LNCaP clone FGC (cell line): ENCODE measurements at regions not wholly inside any gene's neighbourhood (a gene's known extent, or its start where the extent isn't known, plus 50 kb on each side); places are given as distances from the start of the nearest gene placed in this dataset.

Experiments used
- DNase-seq: peaks from one replicate; pipeline ENCODE4 v3.0.0-alpha.2; 2011; ENCODE audit warnings: low read depth
- H3K4me3 ChIP-seq: 2 replicates; pipeline ENCODE4 v1.5.1; 2011; ENCODE audit warnings: mild to moderate bottlenecking, low read depth, low read length, control low read depth
- TF ChIP-seq, protein P1 (sequence below): IDR thresholded peaks from 2 replicates; pipeline ENCODE4 v1.5.1; 2012; ENCODE audit warnings: mild to moderate bottlenecking; ENCODE audit not compliant: control insufficient read depth, insufficient read depth; ENCODE audit errors: extremely low read depth

- H3K4me3 ChIP-seq: no peak overlapping the region
- no peak for DNase-seq
- TF ChIP-seq, protein P1, sequence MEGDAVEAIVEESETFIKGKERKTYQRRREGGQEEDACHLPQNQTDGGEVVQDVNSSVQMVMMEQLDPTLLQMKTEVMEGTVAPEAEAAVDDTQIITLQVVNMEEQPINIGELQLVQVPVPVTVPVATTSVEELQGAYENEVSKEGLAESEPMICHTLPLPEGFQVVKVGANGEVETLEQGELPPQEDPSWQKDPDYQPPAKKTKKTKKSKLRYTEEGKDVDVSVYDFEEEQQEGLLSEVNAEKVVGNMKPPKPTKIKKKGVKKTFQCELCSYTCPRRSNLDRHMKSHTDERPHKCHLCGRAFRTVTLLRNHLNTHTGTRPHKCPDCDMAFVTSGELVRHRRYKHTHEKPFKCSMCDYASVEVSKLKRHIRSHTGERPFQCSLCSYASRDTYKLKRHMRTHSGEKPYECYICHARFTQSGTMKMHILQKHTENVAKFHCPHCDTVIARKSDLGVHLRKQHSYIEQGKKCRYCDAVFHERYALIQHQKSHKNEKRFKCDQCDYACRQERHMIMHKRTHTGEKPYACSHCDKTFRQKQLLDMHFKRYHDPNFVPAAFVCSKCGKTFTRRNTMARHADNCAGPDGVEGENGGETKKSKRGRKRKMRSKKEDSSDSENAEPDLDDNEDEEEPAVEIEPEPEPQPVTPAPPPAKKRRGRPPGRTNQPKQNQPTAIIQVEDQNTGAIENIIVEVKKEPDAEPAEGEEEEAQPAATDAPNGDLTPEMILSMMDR: no peak
Observed at GRCh38 chr6:121993362-121993761, 406.1 kb upstream of the HSF2 start.

- no peak for DNase-seq
- TF ChIP-seq, protein P1: no peak
- H3K4me3 ChIP-seq: no peak overlapping the region
Observed at GRCh38 chr6:121994919-121995318, 404.5 kb upstream of the HSF2 start.

- DNase-seq: no peak
- TF ChIP-seq, protein P1: no peak
Observed at GRCh38 chr6:121998631-121999030, 400.8 kb upstream of the HSF2 start.

GRCh38 chr6:121999456-122000065 is 399.9 kb upstream of the HSF2 start:
- no peak overlapping the region for H3K4me3 ChIP-seq
- no peak for DNase-seq
- TF ChIP-seq, protein P1: no peak

More at GRCh38 chr6:121998631-121999030, 400.8 kb upstream of the HSF2 start:
- H3K4me3 ChIP-seq: no peak overlapping the region

DNA sequence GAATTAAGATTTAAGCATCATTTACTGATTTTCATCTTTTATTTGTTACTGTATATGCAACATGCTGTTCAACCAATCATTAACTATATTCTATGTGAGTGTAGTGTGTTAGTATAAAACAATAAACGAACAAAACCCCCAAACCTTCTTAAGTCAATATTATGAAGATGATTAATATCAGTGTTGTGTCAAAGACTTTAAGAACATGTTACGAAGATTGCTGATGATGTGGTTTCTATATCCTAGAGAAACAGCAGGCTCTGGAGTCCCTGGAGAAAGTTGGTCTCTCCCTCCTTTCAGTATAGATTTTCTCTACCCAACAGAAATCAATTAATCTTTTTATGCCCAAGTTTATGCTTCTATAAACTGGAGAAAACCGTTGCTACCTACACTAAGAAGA is 393.8 kb upstream of the HSF2 start:
- no peak overlapping the region for H3K4me3 ChIP-seq
- TF ChIP-seq, protein P1: no peak
- DNase-seq: no peak

DNA sequence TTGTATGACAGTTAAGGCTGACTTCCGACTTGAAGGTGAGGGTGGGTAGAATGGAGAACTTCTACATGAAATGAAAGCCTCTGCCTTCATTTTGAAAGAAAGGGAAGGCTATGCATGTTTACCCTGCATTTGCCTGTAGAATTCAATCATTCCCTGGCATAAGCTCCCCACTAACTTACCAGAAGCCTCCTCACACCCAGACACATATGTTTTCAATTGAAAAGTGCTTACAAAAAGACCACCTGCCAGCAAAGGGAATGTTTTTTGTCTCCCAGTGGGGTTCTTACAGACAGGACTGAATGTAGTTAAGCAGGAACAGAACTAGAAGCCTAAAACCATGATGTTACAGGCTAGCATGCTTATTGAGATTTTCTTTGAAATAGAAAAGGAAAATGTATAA is 392.1 kb upstream of the HSF2 start:
- TF ChIP-seq, protein P1: no peak
- no peak for DNase-seq
- H3K4me3 ChIP-seq: no peak overlapping the region

- no peak overlapping the region for H3K4me3 ChIP-seq
- no peak for DNase-seq
- TF ChIP-seq, protein P1: no peak
Observed at GRCh38 chr6:122008101-122008999, 391.1 kb upstream of the HSF2 start.
